Mesenchymal stem cell (in vitro differentiated cells and primary cell): ENCODE measurements at regions not wholly inside any gene's neighbourhood (a gene's known extent, or its start where the extent isn't known, plus 50 kb on each side); places are given as distances from the start of the nearest gene placed in this dataset.

Experiments
- DNase-seq: peaks from one replicate; pipeline ENCODE4 v3.0.0-alpha.2; 2013
- H2AFZ ChIP-seq: one replicate; pipeline ENCODE4 v1.6.1; 2013; ENCODE audit warnings: low read depth, mild to moderate bottlenecking, control low read depth, inconsistent platforms, low read length, moderate library complexity
- H2AK5ac ChIP-seq: 2 replicates; pipeline ENCODE4 v1.6.1; 2013; ENCODE audit warnings: low read length, moderate library complexity, mild to moderate bottlenecking, inconsistent platforms; ENCODE audit not compliant: severe bottlenecking
- H2BK120ac ChIP-seq: one replicate; pipeline ENCODE4 v1.6.1; 2013; ENCODE audit warnings: low read depth, mild to moderate bottlenecking, inconsistent platforms, low read length, moderate library complexity
- H2BK12ac ChIP-seq, 2 experiments: one replicate each; pipeline ENCODE4 v1.6.1; 2013; ENCODE audit warnings: inconsistent platforms in 2 of 2, low read length in 2 of 2, mild to moderate bottlenecking in 2 of 2, moderate library complexity in 2 of 2, control low read depth in 1 of 2
- H2BK15ac ChIP-seq: one replicate; pipeline ENCODE4 v1.6.1; 2013; ENCODE audit warnings: mild to moderate bottlenecking, low read depth, inconsistent platforms; ENCODE audit not compliant: poor library complexity, severe bottlenecking
- H2BK5ac ChIP-seq: 2 replicates; pipeline ENCODE4 v1.6.1; 2013; ENCODE audit warnings: low read depth, mild to moderate bottlenecking, low read length, control low read depth, inconsistent platforms; ENCODE audit not compliant: poor library complexity, severe bottlenecking
- H3K14ac ChIP-seq, 2 experiments: one replicate each; pipeline ENCODE4 v1.6.1; 2013; ENCODE audit warnings: inconsistent platforms in 2 of 2, low read length in 2 of 2, control low read depth in 1 of 2, mild to moderate bottlenecking in 1 of 2, moderate library complexity in 1 of 2
- H3K18ac ChIP-seq, 2 experiments: one replicate each; pipeline ENCODE4 v1.6.1; 2013; ENCODE audit warnings: inconsistent platforms in 2 of 2, low read length in 2 of 2, control low read depth in 1 of 2, low read depth in 1 of 2, mild to moderate bottlenecking in 1 of 2
- H3K23ac ChIP-seq, 2 experiments: one replicate each; pipeline ENCODE4 v1.6.1; 2013; ENCODE audit warnings: inconsistent platforms in 2 of 2, low read length in 2 of 2, mild to moderate bottlenecking in 2 of 2, moderate library complexity in 2 of 2, control low read depth in 1 of 2
- H3K27ac ChIP-seq: 2 replicates; pipeline ENCODE4 v1.5.1; 2013; ENCODE audit warnings: mild to moderate bottlenecking, moderate library complexity, low read length, control low read depth, inconsistent platforms; ENCODE audit not compliant: poor library complexity, severe bottlenecking
- H3K27me3 ChIP-seq, 2 experiments: 2 replicates each; pipeline versions ENCODE4 v1.6.1 to v1.7.0; 2013; ENCODE audit warnings: low read length in 2 of 2, mild to moderate bottlenecking in 2 of 2, moderate library complexity in 2 of 2, control low read depth in 1 of 2, inconsistent platforms in 1 of 2; ENCODE audit not compliant: control insufficient read depth in 1 of 2, insufficient read depth in 1 of 2
- H3K36me3 ChIP-seq, 2 experiments: 2 replicates each; pipeline versions ENCODE4 v1.6.1 to v1.7.0; 2013; ENCODE audit warnings: low read length in 2 of 2, control low read depth in 1 of 2, inconsistent platforms in 1 of 2, low read depth in 1 of 2, mild to moderate bottlenecking in 1 of 2; ENCODE audit not compliant: insufficient read depth in 2 of 2, control insufficient read depth in 1 of 2
- H3K4ac ChIP-seq, 2 experiments: one replicate each; pipeline ENCODE4 v1.6.1; 2013; ENCODE audit warnings: inconsistent platforms in 2 of 2, low read length in 2 of 2, mild to moderate bottlenecking in 2 of 2, moderate library complexity in 2 of 2, control low read depth in 1 of 2, low read depth in 1 of 2
- H3K4me1 ChIP-seq: 2 replicates; pipeline ENCODE4 v1.6.1; 2013; ENCODE audit warnings: low read depth, low read length, control low read depth; ENCODE audit not compliant: control insufficient read depth, insufficient read depth
- H3K4me2 ChIP-seq: 2 replicates; pipeline ENCODE4 v1.6.1; 2013; ENCODE audit warnings: low read length, mild to moderate bottlenecking, inconsistent platforms; ENCODE audit not compliant: poor library complexity, severe bottlenecking
- H3K4me3 ChIP-seq, 2 experiments: 2 replicates each; pipeline versions ENCODE4 v1.5.1 to v1.7.0; 2013; ENCODE audit warnings: low read length in 2 of 2, mild to moderate bottlenecking in 2 of 2, control low read depth in 1 of 2, low read depth in 1 of 2; ENCODE audit not compliant: insufficient read depth in 1 of 2
- H3K79me1 ChIP-seq: replicated peaks from 2 replicates; pipeline ENCODE4 v1.6.1; 2013; ENCODE audit warnings: mild to moderate bottlenecking, control low read depth, low read length, inconsistent platforms; ENCODE audit not compliant: poor library complexity, severe bottlenecking
- H3K9ac ChIP-seq: 2 replicates; pipeline ENCODE4 v1.7.0; 2013; ENCODE audit warnings: mild to moderate bottlenecking, low read length, moderate library complexity
- H3K9me3 ChIP-seq: 2 replicates; pipeline ENCODE4 v1.7.0; 2013; ENCODE audit warnings: mild to moderate bottlenecking, low read length; ENCODE audit not compliant: control insufficient read depth
- H4K8ac ChIP-seq: one replicate; pipeline ENCODE4 v1.6.1; 2013; ENCODE audit warnings: inconsistent platforms, mild to moderate bottlenecking, low read length, moderate library complexity
- H4K91ac ChIP-seq: one replicate; pipeline ENCODE4 v1.6.1; 2013; ENCODE audit warnings: mild to moderate bottlenecking, low read length, inconsistent platforms
- WGBS: methylation state at CpG from one replicate; pipeline ENCODE4 v1.1.7; 2013; ENCODE audit warnings: mixed read lengths; 5-methylcytosine and 5-hydroxymethylcytosine counted together

GRCh38 chr2:15778529-15779219 lies 161.7 kb upstream of the MYCN start:
- no peak overlapping the region for H2AFZ ChIP-seq
- H3K4ac ChIP-seq: no peak overlapping the region
- H2BK15ac ChIP-seq: no peak overlapping the region
- no peak overlapping the region for H4K91ac ChIP-seq
- no peak overlapping the region for H3K4me2 ChIP-seq
- H2BK5ac ChIP-seq: no peak overlapping the region
- no peaks in the 10 kb centered on the region for H3K79me1 ChIP-seq
- no peaks in the 10 kb centered on the region for H3K9me3 ChIP-seq
- H4K8ac ChIP-seq: no peak overlapping the region
- H3K27ac ChIP-seq: no peak overlapping the region
- no peak overlapping the region for H2AK5ac ChIP-seq
- no peak overlapping the region for H3K14ac ChIP-seq
- peaks cover 10% of the 10 kb centered on the region for H3K4me1 ChIP-seq
- H3K4me3 ChIP-seq: no peak overlapping the region
- H3K36me3 ChIP-seq: no peaks in the 10 kb centered on the region
- H3K9ac ChIP-seq: no peak overlapping the region
- H3K27me3 ChIP-seq: peaks cover 28 to 33% of the 10 kb centered on the region in 2 experiments
- no peak overlapping the region for H2BK12ac ChIP-seq
- H2BK120ac ChIP-seq: no peak overlapping the region
- 65% methylated on average over 6 of the region's 7 CpGs for WGBS
- H3K18ac ChIP-seq: no peak overlapping the region
- no peak overlapping the region for H3K23ac ChIP-seq
- DNase-seq: no peak

- Histone ChIP-seq H4K8ac (no peak overlapping the region), H4K91ac (no peak overlapping the region), H3K9me3 (no peaks in the 10 kb centered on the region)
Measured at GRCh38 chr2:15779381-15780041, 160.8 kb upstream of the MYCN start.

GRCh38 chr2:15780234-15780633 lies 160.1 kb upstream of the MYCN start:
- H3K27ac ChIP-seq: no peak overlapping the region
- no peak overlapping the region for H2AK5ac ChIP-seq
- no peak for DNase-seq
- no peak overlapping the region for H3K4me2 ChIP-seq
- H3K9ac ChIP-seq: no peak overlapping the region
- H4K8ac ChIP-seq: no peak overlapping the region
- no peak overlapping the region for H3K4me3 ChIP-seq
- H2BK15ac ChIP-seq: no peak overlapping the region
- H4K91ac ChIP-seq: no peak overlapping the region
- H3K36me3 ChIP-seq: no peaks in the 10 kb centered on the region
- no peak overlapping the region for H3K14ac ChIP-seq
- H3K9me3 ChIP-seq: no peaks in the 10 kb centered on the region
- H3K27me3 ChIP-seq: peaks cover 40 to 44% of the 10 kb centered on the region in 2 experiments
- H3K23ac ChIP-seq: no peak overlapping the region
- peaks cover 10% of the 10 kb centered on the region for H3K4me1 ChIP-seq
- no peak overlapping the region for H2AFZ ChIP-seq
- H3K79me1 ChIP-seq: no peaks in the 10 kb centered on the region
- no peak overlapping the region for H3K18ac ChIP-seq
- no peak overlapping the region for H2BK12ac ChIP-seq
- no peak overlapping the region for H3K4ac ChIP-seq
- H2BK5ac ChIP-seq: no peak overlapping the region
- 69% methylated on average over 7 of the region's 7 CpGs for WGBS
- H2BK120ac ChIP-seq: no peak overlapping the region

More at GRCh38 chr2:15779381-15780041, 160.8 kb upstream of the MYCN start:
- Histone ChIP-seq H3K14ac (no peak overlapping the region), H3K79me1 (no peaks in the 10 kb centered on the region), H3K18ac (no peak overlapping the region), H3K36me3 (no peaks in the 10 kb centered on the region), H2BK120ac (no peak overlapping the region), H2BK12ac (no peak overlapping the region), H3K23ac (no peak overlapping the region), H3K27ac (no peak overlapping the region), H2BK5ac (no peak overlapping the region), H3K27me3 (peaks cover 37 to 38% of the 10 kb centered on the region in 2 experiments), H2AK5ac (no peak overlapping the region), H2BK15ac (no peak overlapping the region), H2AFZ (no peak overlapping the region), H3K9ac (no peak overlapping the region), H3K4me1 (peaks cover 10% of the 10 kb centered on the region), H3K4me3 (no peak overlapping the region), H3K4me2 (no peak overlapping the region), H3K4ac (no peak overlapping the region)
- 85% methylated on average over 7 of the region's 7 CpGs for WGBS
- DNase-seq: no peak

- Histone ChIP-seq H3K27me3 (peaks cover 47 to 52% of the 10 kb centered on the region in 2 experiments), H3K4me3 (no peak overlapping the region), H2BK120ac (no peak overlapping the region), H3K14ac (no peak overlapping the region), H2AK5ac (no peak overlapping the region), H2BK12ac (no peak overlapping the region), H3K23ac (no peak overlapping the region), H2BK15ac (no peak overlapping the region), H3K4ac (no peak overlapping the region), H3K36me3 (no peaks in the 10 kb centered on the region), H3K4me1 (peaks cover 12% of the 10 kb centered on the region), H3K18ac (no peak overlapping the region), H4K8ac (no peak overlapping the region), H3K27ac (no peak overlapping the region), H2AFZ (no peak overlapping the region), H3K4me2 (no peak overlapping the region), H3K79me1 (no peaks in the 10 kb centered on the region), H2BK5ac (no peak overlapping the region), H3K9me3 (no peaks in the 10 kb centered on the region), H4K91ac (no peak overlapping the region), H3K9ac (no peak overlapping the region)
- DNase-seq: no peak
- 68% methylated on average over 9 of the region's 9 CpGs for WGBS
Measured at GRCh38 chr2:15780912-15781574, 159.3 kb upstream of the MYCN start.
